ENCODE measurements at regions not wholly inside any gene's neighbourhood (a gene's known extent, or its start where the extent isn't known, plus 50 kb on each side); places are given as distances from the start of the nearest gene placed in this dataset.

GRCh38 chr3:194023501-194024280, 112.3 kb upstream of the HES1 start:
- no peak for TF ChIP-seq CTCF (IDR thresholded peaks at IDR 0.05; ENCODE audit: unreplicated experiment)
- Mint-ChIP-seq H3K4me1 (ENCODE audit: unreplicated experiment) (peaks cover 3% of the 10 kb centered on the region), H3K9me3 (ENCODE audit: unreplicated experiment) (no peaks in the 10 kb centered on the region), H3K27me3 (ENCODE audit: unreplicated experiment) (peaks cover 8% of the 10 kb centered on the region), H3K36me3 (ENCODE audit: low read depth, unreplicated experiment) (no peaks in the 10 kb centered on the region), H3K4me3 (ENCODE audit: unreplicated experiment) (no peak overlapping the region), H3K27ac (ENCODE audit: unreplicated experiment) (no peak overlapping the region)
- no peak for DNase-seq (ENCODE audit: low spot score)

- TF ChIP-seq CTCF (IDR thresholded peaks at IDR 0.05; ENCODE audit: unreplicated experiment) = no peak
- DNase-seq (ENCODE audit: low spot score) = no peak
- no peak overlapping the region for H3K4me3 Mint-ChIP-seq (ENCODE audit: unreplicated experiment)
- H3K36me3 Mint-ChIP-seq (ENCODE audit: low read depth, unreplicated experiment) = no peaks in the 10 kb centered on the region
- peaks cover 3% of the 10 kb centered on the region for H3K4me1 Mint-ChIP-seq (ENCODE audit: unreplicated experiment)
- no peak overlapping the region for H3K27ac Mint-ChIP-seq (ENCODE audit: unreplicated experiment)
- H3K27me3 Mint-ChIP-seq (ENCODE audit: unreplicated experiment) = peaks cover 5% of the 10 kb centered on the region
- no peaks in the 10 kb centered on the region for H3K9me3 Mint-ChIP-seq (ENCODE audit: unreplicated experiment)
Measured at GRCh38 chr3:194025119-194025518, 110.8 kb upstream of the HES1 start.

- no peak for DNase-seq (ENCODE audit: low spot score)
- Mint-ChIP-seq H3K27me3 (ENCODE audit: unreplicated experiment) (peaks cover 5% of the 10 kb centered on the region), H3K4me3 (ENCODE audit: unreplicated experiment) (peak overlapping the region; percentile 34), H3K36me3 (ENCODE audit: low read depth, unreplicated experiment) (no peaks in the 10 kb centered on the region), H3K27ac (ENCODE audit: unreplicated experiment) (peak overlapping the region; percentile 8), H3K4me1 (ENCODE audit: unreplicated experiment) (peaks cover under 1% of the 10 kb centered on the region), H3K9me3 (ENCODE audit: unreplicated experiment) (no peaks in the 10 kb centered on the region)
- TF ChIP-seq CTCF (IDR thresholded peaks at IDR 0.05; ENCODE audit: unreplicated experiment) = no peak
Measured at GRCh38 chr3:194025951-194026350, 110.0 kb upstream of the HES1 start.

- TF ChIP-seq CTCF (IDR thresholded peaks at IDR 0.05; ENCODE audit: unreplicated experiment) = no peak
- DNase-seq (ENCODE audit: low spot score) = no peak
- Mint-ChIP-seq H3K4me1 (ENCODE audit: unreplicated experiment) (peaks cover 17% of the 10 kb centered on the region), H3K9me3 (ENCODE audit: unreplicated experiment) (no peaks in the 10 kb centered on the region), H3K4me3 (ENCODE audit: unreplicated experiment) (no peak overlapping the region), H3K36me3 (ENCODE audit: low read depth, unreplicated experiment) (no peaks in the 10 kb centered on the region), H3K27ac (ENCODE audit: unreplicated experiment) (no peak overlapping the region), H3K27me3 (ENCODE audit: unreplicated experiment) (peaks cover 5% of the 10 kb centered on the region)
Measured at GRCh38 chr3:194028434-194029004, 107.4 kb upstream of the HES1 start.

- TF ChIP-seq CTCF (IDR thresholded peaks at IDR 0.05; ENCODE audit: unreplicated experiment) = no peak
- Mint-ChIP-seq H3K36me3 (ENCODE audit: low read depth, unreplicated experiment) (peaks cover 3% of the 10 kb centered on the region), H3K27ac (ENCODE audit: unreplicated experiment) (peak overlapping the region; percentile 15), H3K9me3 (ENCODE audit: unreplicated experiment) (no peaks in the 10 kb centered on the region), H3K4me1 (ENCODE audit: unreplicated experiment) (peaks cover 26% of the 10 kb centered on the region), H3K27me3 (ENCODE audit: unreplicated experiment) (peaks cover 8% of the 10 kb centered on the region), H3K4me3 (ENCODE audit: unreplicated experiment) (no peak overlapping the region)
- DNase-seq (ENCODE audit: low spot score) = no peak
Measured at GRCh38 chr3:194029846-194030245, 106.1 kb upstream of the HES1 start.

Measured in endothelial cell (in vitro differentiated cells).